Esophagus muscularis mucosa (tissue), 4 donors: ENCODE measurements at regions not wholly inside any gene's neighbourhood (a gene's known extent, or its start where the extent isn't known, plus 50 kb on each side); places are given as distances from the start of the nearest gene placed in this dataset.

Experiments
- EP300 ChIP-seq: sonication (generic); formaldehyde crosslinking; IDR thresholded peaks from one replicate; pipeline ENCODE4 v1.6.1; 2017; ENCODE audit warnings: antibody characterized with exemption
- POLR2A ChIP-seq: fragments of 450-650 bp; IDR thresholded peaks from one replicate; pipeline ENCODE4 v1.6.1; 2017; ENCODE audit warnings: antibody characterized with exemption, moderate library complexity, mild to moderate bottlenecking, low read depth
- POLR2AphosphoS5 ChIP-seq, 2 donors: sonication (generic); formaldehyde crosslinking; IDR thresholded peaks; one replicate each; pipeline ENCODE4 v1.6.1; 2017; ENCODE audit warnings: antibody characterized with exemption in 2 of 2
- TF ChIP-seq, protein P1 (sequence below), 3 experiments: fragments of 200-600 bp in 2 of 3; fragments of 450-650 bp in 1 of 3; sonication (generic) in 2 of 3; IDR thresholded peaks; one replicate each; pipeline ENCODE4 v1.5.1; 2017 to 2019; ENCODE audit warnings: antibody characterized with exemption in 3 of 3, mild to moderate bottlenecking in 2 of 3, moderate library complexity in 1 of 3

DNA sequence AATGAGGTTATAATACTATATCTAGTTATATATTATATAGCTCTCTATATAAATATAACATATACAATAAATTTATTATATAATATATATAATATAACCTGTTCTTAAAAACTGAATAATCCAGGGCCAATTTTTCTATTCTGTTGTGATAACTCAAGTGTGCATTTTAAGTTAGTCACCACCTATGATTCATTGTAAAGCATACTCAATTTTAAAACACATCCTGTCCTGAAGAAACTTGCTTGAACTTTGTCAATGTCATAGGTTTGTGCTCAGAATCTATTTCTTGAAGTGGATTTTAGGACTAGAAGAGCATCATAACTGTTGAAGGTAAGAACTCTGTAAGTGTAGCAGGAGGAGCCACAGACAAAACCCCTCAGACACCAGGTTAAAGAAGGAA lies 1209.8 kb downstream of the REEP3 start:
- TF ChIP-seq, protein P1, sequence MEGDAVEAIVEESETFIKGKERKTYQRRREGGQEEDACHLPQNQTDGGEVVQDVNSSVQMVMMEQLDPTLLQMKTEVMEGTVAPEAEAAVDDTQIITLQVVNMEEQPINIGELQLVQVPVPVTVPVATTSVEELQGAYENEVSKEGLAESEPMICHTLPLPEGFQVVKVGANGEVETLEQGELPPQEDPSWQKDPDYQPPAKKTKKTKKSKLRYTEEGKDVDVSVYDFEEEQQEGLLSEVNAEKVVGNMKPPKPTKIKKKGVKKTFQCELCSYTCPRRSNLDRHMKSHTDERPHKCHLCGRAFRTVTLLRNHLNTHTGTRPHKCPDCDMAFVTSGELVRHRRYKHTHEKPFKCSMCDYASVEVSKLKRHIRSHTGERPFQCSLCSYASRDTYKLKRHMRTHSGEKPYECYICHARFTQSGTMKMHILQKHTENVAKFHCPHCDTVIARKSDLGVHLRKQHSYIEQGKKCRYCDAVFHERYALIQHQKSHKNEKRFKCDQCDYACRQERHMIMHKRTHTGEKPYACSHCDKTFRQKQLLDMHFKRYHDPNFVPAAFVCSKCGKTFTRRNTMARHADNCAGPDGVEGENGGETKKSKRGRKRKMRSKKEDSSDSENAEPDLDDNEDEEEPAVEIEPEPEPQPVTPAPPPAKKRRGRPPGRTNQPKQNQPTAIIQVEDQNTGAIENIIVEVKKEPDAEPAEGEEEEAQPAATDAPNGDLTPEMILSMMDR (IDR thresholded peaks at IDR 0.05): no peak
- TF ChIP-seq POLR2A (no peak), POLR2AphosphoS5 (IDR thresholded peaks at IDR 0.05) (no peak), EP300 (no peak)
